ENCODE measurements at regions not wholly inside any gene's neighbourhood (a gene's known extent, or its start where the extent isn't known, plus 50 kb on each side); places are given as distances from the start of the nearest gene placed in this dataset.
"Not testable (repeated sequence)": the region's sequence is repeated elsewhere in the genome, so short reads cannot be mapped to it uniquely, and the experiment has no call there.

- DNase-seq (ENCODE audit: low read depth) = no peak
Observed at GRCh38 chr1:55823541-55824250, 608.5 kb upstream of the USP24 start.

- DNase-seq (ENCODE audit: low read depth) = no peak
Observed at GRCh38 chr1:55822891-55823290, 607.7 kb upstream of the USP24 start.

GRCh38 chr1:55821234-55821633 is 606.1 kb upstream of the USP24 start:
- no peak for DNase-seq (ENCODE audit: low read depth)

GRCh38 chr1:55820501-55820900 is 605.3 kb upstream of the USP24 start:
- no peak for DNase-seq (ENCODE audit: low read depth)

- DNase-seq (ENCODE audit: low read depth) = no peak
Observed at GRCh38 chr1:55819011-55819410, 603.8 kb upstream of the USP24 start.

GRCh38 chr1:55816456-55817426 is 601.6 kb upstream of the USP24 start:
- no peak for DNase-seq (ENCODE audit: low read depth)

GRCh38 chr1:55815745-55816455 is 600.7 kb upstream of the USP24 start:
- no peak for DNase-seq (ENCODE audit: low read depth)

GRCh38 chr1:55814967-55815366 is 599.8 kb upstream of the USP24 start:
- no peak for DNase-seq (ENCODE audit: low read depth)

GRCh38 chr1:55813618-55814017 is 598.5 kb upstream of the USP24 start:
- no peak for DNase-seq (ENCODE audit: low read depth)

- DNase-seq (ENCODE audit: low read depth) = no peak
Observed at GRCh38 chr1:55812281-55812680, 597.1 kb upstream of the USP24 start.

GRCh38 chr1:55808263-55808662 is 593.1 kb upstream of the USP24 start:
- DNase-seq (ENCODE audit: low read depth) = no peak

GRCh38 chr1:55803429-55803828 is 588.3 kb upstream of the USP24 start:
- no peak for DNase-seq (ENCODE audit: low read depth)

- DNase-seq (ENCODE audit: low read depth) = no peak
Observed at GRCh38 chr1:55801481-55801880, 586.3 kb upstream of the USP24 start.

- DNase-seq (ENCODE audit: low read depth) = no peak
Observed at GRCh38 chr1:55800503-55800902, 585.3 kb upstream of the USP24 start.

- no peak for DNase-seq (ENCODE audit: low read depth)
Observed at GRCh38 chr1:55793856-55794255, 578.7 kb upstream of the USP24 start.

- no peak for DNase-seq (ENCODE audit: low read depth)
Observed at GRCh38 chr1:55792870-55793269, 577.7 kb upstream of the USP24 start.

GRCh38 chr1:55789466-55789865 is 574.3 kb upstream of the USP24 start:
- no peak for DNase-seq (ENCODE audit: low read depth)

GRCh38 chr1:55786396-55786795 is 571.2 kb upstream of the USP24 start:
- DNase-seq (ENCODE audit: low read depth) = no peak

- DNase-seq (ENCODE audit: low read depth) = not testable (repeated sequence)
Observed at GRCh38 chr1:55784941-55785450, 569.8 kb upstream of the USP24 start.

- DNase-seq (ENCODE audit: low read depth) = peak; percentile 47
Observed at GRCh38 chr1:55781944-55782482, 566.8 kb upstream of the USP24 start.

GRCh38 chr1:55781003-55781402 is 565.8 kb upstream of the USP24 start:
- no peak for DNase-seq (ENCODE audit: low read depth)

- no peak for DNase-seq (ENCODE audit: low read depth)
Observed at GRCh38 chr1:55777545-55777944, 562.4 kb upstream of the USP24 start.
